Endodermal cell (in vitro differentiated cells): ENCODE measurements at regions not wholly inside any gene's neighbourhood (a gene's known extent, or its start where the extent isn't known, plus 50 kb on each side); places are given as distances from the start of the nearest gene placed in this dataset.

Experiments used
- DNase-seq: peaks from one replicate; pipeline ENCODE4 v3.0.0-alpha.2; 2017
- H3K27ac ChIP-seq: 2 replicates; pipeline ENCODE4 v1.5.1; 2013; ENCODE audit warnings: mild to moderate bottlenecking, low read depth, low read length, moderate library complexity
- H3K27me3 ChIP-seq: 2 replicates; pipeline ENCODE4 v1.6.1; 2013; ENCODE audit warnings: mild to moderate bottlenecking, low read length, moderate library complexity; ENCODE audit not compliant: insufficient read depth, control insufficient read depth, poor library complexity, severe bottlenecking
- H3K36me3 ChIP-seq: 2 replicates; pipeline ENCODE4 v1.7.0; 2013; ENCODE audit warnings: mild to moderate bottlenecking, low read length, moderate library complexity; ENCODE audit not compliant: control insufficient read depth, insufficient read depth
- H3K4me1 ChIP-seq: one replicate; pipeline ENCODE4 v1.7.0; 2013; ENCODE audit warnings: low read length; ENCODE audit not compliant: control insufficient read depth, insufficient read depth
- H3K4me3 ChIP-seq: 2 replicates; pipeline ENCODE4 v1.5.1; 2013; ENCODE audit warnings: mild to moderate bottlenecking, low read length, moderate library complexity
- H3K9ac ChIP-seq: 2 replicates; pipeline ENCODE4 v1.6.1; 2013; ENCODE audit warnings: mild to moderate bottlenecking, low read length, moderate library complexity; ENCODE audit not compliant: poor library complexity, severe bottlenecking; ENCODE audit errors: extremely low read depth
- H3K9me3 ChIP-seq: 2 replicates; pipeline ENCODE4 v1.6.1; 2013; ENCODE audit warnings: mild to moderate bottlenecking, low read length, moderate library complexity; ENCODE audit not compliant: control insufficient read depth
- H3K27ac Mint-ChIP-seq: 2 replicates; pipeline ENCODE4 v1.8.0; 2020; ENCODE audit warnings: mixed read lengths
- H3K27me3 Mint-ChIP-seq: 2 replicates; pipeline ENCODE4 v1.8.0; 2021; ENCODE audit warnings: mild to moderate bottlenecking, mixed read lengths; ENCODE audit not compliant: insufficient read depth
- H3K36me3 Mint-ChIP-seq: 2 replicates; pipeline ENCODE4 v1.8.0; 2020; ENCODE audit warnings: low read depth, mixed read lengths
- H3K4me1 Mint-ChIP-seq: 2 replicates; pipeline ENCODE4 v1.8.0; 2020; ENCODE audit warnings: mixed read lengths
- H3K4me3 Mint-ChIP-seq: 2 replicates; pipeline ENCODE4 v1.8.0; 2020; ENCODE audit warnings: mild to moderate bottlenecking, moderate library complexity, mixed read lengths
- H3K9me3 Mint-ChIP-seq: 2 replicates; pipeline ENCODE4 v1.8.0; 2020; ENCODE audit warnings: mild to moderate bottlenecking, mixed read lengths
- CTCF ChIP-seq: fragments of 200-600 bp; sonication (generic); conservative IDR thresholded peaks from 2 replicates; pipeline ENCODE4 v1.5.0; 2021; ENCODE audit warnings: antibody characterized with exemption, mild to moderate bottlenecking
- WGBS, 2 experiments: methylation state at CpG; one replicate each; pipeline versions ENCODE4 v1.1.5 to v1.1.7; 2013; ENCODE audit warnings: missing lambda C conversion rate in 2 of 2, mixed read lengths in 1 of 2; ENCODE audit not compliant: insufficient coverage in 1 of 2, insufficient read length in 1 of 2; 5-methylcytosine and 5-hydroxymethylcytosine counted together

GRCh38 chr5:113757508-113757907, 244.0 kb downstream of the YTHDC2 start:
- Mint-ChIP-seq H3K27ac (no peak overlapping the region), H3K36me3 (no peaks in the 10 kb centered on the region), H3K9me3 (peaks cover 17% of the 10 kb centered on the region), H3K4me1 (peaks cover 4% of the 10 kb centered on the region), H3K27me3 (peaks cover 88% of the 10 kb centered on the region), H3K4me3 (no peak overlapping the region)
- Histone ChIP-seq H3K9me3 (peaks cover 17% of the 10 kb centered on the region), H3K27me3 (peaks cover 81% of the 10 kb centered on the region), H3K4me1 (no peaks in the 10 kb centered on the region), H3K9ac (no peak overlapping the region), H3K4me3 (no peak overlapping the region), H3K27ac (no peak overlapping the region), H3K36me3 (no peaks in the 10 kb centered on the region)
- TF ChIP-seq CTCF, result peak; percentile 58
- no peak for DNase-seq
- WGBS, 2 experiments, result 80 to 87% methylated on average over 2 of the region's 2 CpGs

- H3K4me3 Mint-ChIP-seq, result no peak overlapping the region
- peaks cover 9% of the 10 kb centered on the region for H3K9me3 Mint-ChIP-seq
- no peaks in the 10 kb centered on the region for H3K36me3 Mint-ChIP-seq
- H3K4me1 ChIP-seq, result no peaks in the 10 kb centered on the region
- H3K9ac ChIP-seq, result no peak overlapping the region
- WGBS, 2 experiments, result 82% methylated on average over 2 of the region's 2 CpGs; no CpG with 5 or more reads in 1 of the 2 experiments
- no peak overlapping the region for H3K4me3 ChIP-seq
- TF ChIP-seq CTCF, result no peak
- peaks cover 4% of the 10 kb centered on the region for H3K4me1 Mint-ChIP-seq
- peaks cover 89% of the 10 kb centered on the region for H3K27me3 ChIP-seq
- H3K9me3 ChIP-seq, result peaks cover 17% of the 10 kb centered on the region
- no peak for DNase-seq
- no peak overlapping the region for H3K27ac Mint-ChIP-seq
- H3K27ac ChIP-seq, result no peak overlapping the region
- peaks cover 90% of the 10 kb centered on the region for H3K27me3 Mint-ChIP-seq
- no peaks in the 10 kb centered on the region for H3K36me3 ChIP-seq
Measured at GRCh38 chr5:113759505-113759904, 246.0 kb downstream of the YTHDC2 start.

- TF ChIP-seq CTCF, result no peak
- no peak overlapping the region for H3K27ac Mint-ChIP-seq
Measured at GRCh38 chr5:113760486-113760885, 247.0 kb downstream of the YTHDC2 start.

More at GRCh38 chr5:113760486-113760885, 247.0 kb downstream of the YTHDC2 start:
- H3K4me1 ChIP-seq, result no peaks in the 10 kb centered on the region
- H3K9me3 ChIP-seq, result peaks cover 10% of the 10 kb centered on the region
- H3K27ac ChIP-seq, result no peak overlapping the region
- Mint-ChIP-seq H3K4me3 (no peak overlapping the region), H3K9me3 (peaks cover 12% of the 10 kb centered on the region), H3K4me1 (peaks cover 4% of the 10 kb centered on the region), H3K36me3 (no peaks in the 10 kb centered on the region), H3K27me3 (peaks cover 89% of the 10 kb centered on the region)
- no peak for DNase-seq
- H3K4me3 ChIP-seq, result no peak overlapping the region
- H3K27me3 ChIP-seq, result peaks cover 83% of the 10 kb centered on the region
- no peaks in the 10 kb centered on the region for H3K36me3 ChIP-seq
- 59% methylated on average over 1 of the region's 1 CpG; no CpG with 5 or more reads in 1 of the 2 experiments for WGBS, 2 experiments
- no peak overlapping the region for H3K9ac ChIP-seq
